VCaP (cell line): ENCODE measurements at regions not wholly inside any gene's neighbourhood (a gene's known extent, or its start where the extent isn't known, plus 50 kb on each side); places are given as distances from the start of the nearest gene placed in this dataset.

Experiments
- H3K27ac ChIP-seq: fragments of 450-650 bp; 2 replicates; pipeline ENCODE4 v1.5.1; 2017
- CTCF ChIP-seq: fragments of 450-650 bp; conservative IDR thresholded peaks from 2 replicates; pipeline ENCODE4 v1.5.1; 2017; ENCODE audit warnings: mild to moderate bottlenecking, moderate library complexity

- TF ChIP-seq CTCF: no peak
- peak overlapping the region; percentile 68 for H3K27ac ChIP-seq
Measured at GRCh38 chr21:17738176-17738953, 80.8 kb downstream of the C21orf91 start.

- TF ChIP-seq CTCF: no peak
- H3K27ac ChIP-seq: no peak overlapping the region
Measured at GRCh38 chr21:17736072-17736471, 83.1 kb downstream of the C21orf91 start.

DNA sequence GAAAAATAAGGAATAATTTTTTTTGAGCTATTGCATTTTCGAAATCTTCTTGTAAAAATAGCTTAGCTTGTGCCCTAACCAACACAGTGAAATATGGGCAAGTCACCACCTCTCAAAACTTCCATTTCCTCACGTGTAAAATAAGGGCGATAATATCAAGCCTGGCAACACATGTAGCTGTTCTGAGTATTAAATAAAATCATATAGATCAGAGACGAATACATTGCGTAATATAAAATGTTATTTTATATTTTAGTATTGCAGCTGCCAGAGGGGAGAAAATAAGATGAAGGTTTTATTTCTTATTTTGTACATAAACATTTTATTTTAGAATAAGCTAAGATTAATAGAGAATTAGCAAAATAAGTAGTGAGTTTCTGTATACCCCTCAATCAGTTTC is 85.9 kb downstream of the C21orf91 start:
- no peak for TF ChIP-seq CTCF
- no peak overlapping the region for H3K27ac ChIP-seq

DNA sequence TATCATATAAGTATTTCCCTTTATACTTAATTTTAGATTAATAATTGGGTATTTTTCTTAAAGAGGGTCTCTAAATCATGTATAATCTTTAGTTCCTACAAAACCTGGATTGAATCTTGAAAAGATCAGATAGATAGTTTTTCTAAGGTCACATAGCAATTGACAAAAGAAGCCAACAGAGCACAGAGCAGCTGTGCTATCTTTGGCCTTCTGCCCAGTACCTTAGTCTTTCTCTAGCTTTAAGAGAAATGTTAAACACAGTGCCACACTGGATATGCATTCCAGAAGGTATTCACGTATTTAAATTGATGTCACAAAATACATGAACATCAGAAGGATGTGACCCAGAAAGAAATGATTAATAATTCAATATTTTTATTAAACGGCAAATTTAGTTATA is 86.8 kb downstream of the C21orf91 start:
- no peak for TF ChIP-seq CTCF
- H3K27ac ChIP-seq: no peak overlapping the region

DNA sequence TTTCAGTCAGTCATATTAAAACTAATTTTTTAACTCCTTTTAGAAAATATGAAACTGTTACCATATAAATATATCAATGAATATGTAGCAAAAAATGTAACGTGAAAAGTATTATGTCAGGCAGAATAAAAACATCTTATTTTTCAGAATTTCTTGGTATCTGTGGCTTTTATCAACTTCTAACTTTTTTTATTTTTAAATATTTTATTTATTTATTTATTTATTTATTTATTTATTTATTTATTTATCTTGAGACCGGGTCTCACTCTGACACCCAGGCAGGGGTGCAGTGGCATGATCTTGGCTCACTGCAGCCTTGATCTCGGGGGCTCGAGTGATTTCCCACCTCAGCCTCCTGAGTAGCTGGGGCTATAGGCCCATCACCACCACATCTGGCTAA is 87.6 kb downstream of the C21orf91 start:
- H3K27ac ChIP-seq: no peak overlapping the region
- no peak for TF ChIP-seq CTCF

DNA sequence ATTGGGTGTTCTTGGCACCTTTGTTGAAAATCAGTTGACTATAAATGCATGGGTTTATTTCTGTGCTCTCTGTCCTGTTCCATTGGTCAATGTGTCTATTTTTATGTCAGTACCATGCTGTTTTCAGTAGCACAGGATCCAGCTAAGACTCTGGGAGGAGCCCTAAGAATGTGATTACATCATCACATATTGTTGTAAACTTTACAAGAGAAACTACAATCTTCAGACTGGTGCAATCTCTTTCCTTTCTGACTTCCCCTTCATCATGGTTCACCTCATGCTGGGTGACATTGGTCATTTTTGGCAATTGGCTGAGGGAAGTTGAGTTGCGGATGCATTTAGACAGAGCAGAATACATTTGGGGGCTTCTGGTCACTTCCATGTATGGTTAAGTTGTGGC is 88.4 kb downstream of the C21orf91 start:
- no peak overlapping the region for H3K27ac ChIP-seq
- TF ChIP-seq CTCF: no peak

- TF ChIP-seq CTCF: no peak
- H3K27ac ChIP-seq: no peak overlapping the region
Measured at GRCh38 chr21:17729455-17729854, 89.7 kb downstream of the C21orf91 start.
